ENCODE measurements at regions not wholly inside any gene's neighbourhood (a gene's known extent, or its start where the extent isn't known, plus 50 kb on each side); places are given as distances from the start of the nearest gene placed in this dataset.

DNA sequence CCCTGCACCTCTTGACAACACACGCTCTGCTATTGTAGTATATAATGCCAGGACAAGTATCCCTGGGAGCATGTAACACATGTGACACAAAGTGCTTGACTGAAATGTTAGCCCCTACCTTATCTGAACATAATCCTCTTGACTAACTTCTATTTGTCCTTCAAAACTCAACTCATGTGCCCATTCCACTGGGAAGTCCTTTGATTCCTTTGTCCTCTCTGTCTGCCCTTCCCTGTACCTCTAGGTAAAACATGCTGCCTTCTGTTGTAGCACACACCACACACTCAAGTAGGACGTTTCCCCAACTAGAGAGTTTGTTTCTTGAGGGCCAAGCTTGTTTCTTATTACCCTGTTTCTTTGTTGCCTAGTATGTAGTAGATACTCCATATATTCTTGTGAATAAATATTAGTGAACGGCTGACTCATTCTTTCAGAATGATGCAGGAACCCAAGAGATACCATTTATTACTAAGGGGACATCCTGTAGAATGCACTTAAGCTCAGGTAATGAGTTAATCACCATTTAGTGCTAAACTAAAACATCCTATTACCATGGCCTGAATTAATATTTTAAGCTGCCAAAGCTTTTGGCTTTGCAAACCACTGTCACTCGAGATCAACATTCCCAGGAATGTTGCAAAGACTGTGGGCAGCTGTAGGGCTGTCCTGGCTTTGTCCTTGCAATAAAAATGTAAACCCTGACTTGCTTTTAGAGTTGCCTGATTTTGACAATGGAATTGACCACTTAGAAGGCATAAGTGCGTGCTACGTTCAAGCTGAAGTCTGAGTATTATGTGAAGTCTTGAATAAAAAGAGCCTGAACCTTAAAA is 313.4 kb downstream of the COG6 start:
- no peak for DNase-seq
- no peaks in the 10 kb centered on the region for H3K36me3 ChIP-seq
- no peak overlapping the region for H3K27ac ChIP-seq
- TF ChIP-seq, protein P1, sequence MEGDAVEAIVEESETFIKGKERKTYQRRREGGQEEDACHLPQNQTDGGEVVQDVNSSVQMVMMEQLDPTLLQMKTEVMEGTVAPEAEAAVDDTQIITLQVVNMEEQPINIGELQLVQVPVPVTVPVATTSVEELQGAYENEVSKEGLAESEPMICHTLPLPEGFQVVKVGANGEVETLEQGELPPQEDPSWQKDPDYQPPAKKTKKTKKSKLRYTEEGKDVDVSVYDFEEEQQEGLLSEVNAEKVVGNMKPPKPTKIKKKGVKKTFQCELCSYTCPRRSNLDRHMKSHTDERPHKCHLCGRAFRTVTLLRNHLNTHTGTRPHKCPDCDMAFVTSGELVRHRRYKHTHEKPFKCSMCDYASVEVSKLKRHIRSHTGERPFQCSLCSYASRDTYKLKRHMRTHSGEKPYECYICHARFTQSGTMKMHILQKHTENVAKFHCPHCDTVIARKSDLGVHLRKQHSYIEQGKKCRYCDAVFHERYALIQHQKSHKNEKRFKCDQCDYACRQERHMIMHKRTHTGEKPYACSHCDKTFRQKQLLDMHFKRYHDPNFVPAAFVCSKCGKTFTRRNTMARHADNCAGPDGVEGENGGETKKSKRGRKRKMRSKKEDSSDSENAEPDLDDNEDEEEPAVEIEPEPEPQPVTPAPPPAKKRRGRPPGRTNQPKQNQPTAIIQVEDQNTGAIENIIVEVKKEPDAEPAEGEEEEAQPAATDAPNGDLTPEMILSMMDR (IDR thresholded peaks at IDR 0.05) = no peak
- TF ChIP-seq POLR2A (IDR thresholded peaks at IDR 0.05) = no peak
- TF ChIP-seq EP300 (IDR thresholded peaks at IDR 0.05) = no peak
- H3K4me1 ChIP-seq (ENCODE audit: insufficient read depth) = no peaks in the 10 kb centered on the region
- intact Hi-C loops (cut with DNase I) = no loop called here
- no peak overlapping the region for H3K4me3 ChIP-seq
- no peaks in the 10 kb centered on the region for H3K27me3 ChIP-seq
- 83 to 92% (median 90%) methylated on average over 6 of the region's 6 CpGs for WGBS, 3 donors
- H3K9me3 ChIP-seq = no peaks in the 10 kb centered on the region

DNA sequence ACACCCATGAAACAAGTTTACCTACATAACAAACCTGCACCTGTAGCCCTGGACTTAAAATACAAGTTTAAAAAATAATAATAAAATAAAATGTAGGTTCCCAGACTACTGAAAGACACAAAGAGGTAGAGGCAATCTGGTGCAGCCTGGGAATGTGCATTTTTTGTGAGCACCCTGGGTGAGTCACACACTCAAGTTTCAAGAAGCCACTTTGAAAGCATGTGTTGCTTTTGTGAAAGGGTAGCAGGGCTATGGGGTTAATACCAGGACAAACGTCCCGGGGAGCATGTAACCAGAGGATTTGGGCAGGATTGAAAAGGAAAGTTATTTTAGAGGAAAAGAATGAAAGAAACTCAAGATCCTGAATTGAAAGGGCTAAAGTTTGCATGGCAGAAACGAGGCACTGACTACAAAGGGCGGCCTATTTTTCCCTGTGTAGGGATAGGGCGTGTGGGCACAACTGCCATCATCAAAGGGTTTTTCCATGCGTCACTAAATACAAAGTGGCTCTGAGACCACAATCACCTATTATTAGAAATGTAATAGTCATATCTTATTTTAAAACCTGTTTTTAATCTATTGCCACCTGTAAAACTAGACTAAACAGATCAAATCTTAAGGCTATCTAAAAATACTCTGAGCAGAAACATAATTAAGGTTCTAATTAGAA is 314.9 kb downstream of the COG6 start:
- Histone ChIP-seq H3K4me1 (ENCODE audit: insufficient read depth) (no peaks in the 10 kb centered on the region), H3K27me3 (no peaks in the 10 kb centered on the region), H3K9me3 (no peaks in the 10 kb centered on the region), H3K36me3 (no peaks in the 10 kb centered on the region), H3K4me3 (no peak overlapping the region), H3K27ac (no peak overlapping the region)
- WGBS, 3 donors = 71 to 81% (median 76%) methylated on average over 6 of the region's 6 CpGs
- no peak for DNase-seq
- TF ChIP-seq EP300 (IDR thresholded peaks at IDR 0.05) = no peak
- TF ChIP-seq POLR2A (IDR thresholded peaks at IDR 0.05) = no peak
- TF ChIP-seq, protein P1 (IDR thresholded peaks at IDR 0.05) = no peak
- intact Hi-C loops (cut with DNase I) = no loop called here

DNA sequence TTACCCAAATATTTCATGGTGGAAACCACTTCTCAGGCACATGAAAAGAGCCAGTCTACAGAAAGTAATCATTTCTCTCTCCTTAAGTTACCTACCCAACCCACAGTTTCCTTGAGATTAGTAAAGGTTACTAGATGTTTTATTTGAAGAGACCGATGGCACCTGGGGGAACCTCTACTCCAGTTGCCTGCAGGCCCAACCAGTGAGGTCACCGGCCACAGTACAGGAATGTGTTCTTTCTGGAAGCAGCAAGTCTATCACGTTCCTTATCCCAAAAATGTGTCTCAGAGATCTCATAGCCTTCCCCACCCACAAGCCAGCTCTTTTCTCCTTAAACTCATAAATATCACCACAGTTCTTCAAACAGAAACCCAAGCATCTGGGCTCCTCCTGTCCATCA is 316.1 kb downstream of the COG6 start:
- TF ChIP-seq, protein P1 (IDR thresholded peaks at IDR 0.05) = no peak
- TF ChIP-seq POLR2A (IDR thresholded peaks at IDR 0.05) (no peak), EP300 (IDR thresholded peaks at IDR 0.05) (no peak)
- Histone ChIP-seq H3K27me3 (no peaks in the 10 kb centered on the region), H3K9me3 (no peaks in the 10 kb centered on the region), H3K36me3 (no peaks in the 10 kb centered on the region), H3K4me1 (ENCODE audit: insufficient read depth) (no peaks in the 10 kb centered on the region), H3K4me3 (no peak overlapping the region), H3K27ac (no peak overlapping the region)
- intact Hi-C loops (cut with DNase I) = no loop called here
- WGBS, 3 donors = 72 to 86% (median 75%) methylated on average over 3 of the region's 3 CpGs
- DNase-seq = no peak

DNA sequence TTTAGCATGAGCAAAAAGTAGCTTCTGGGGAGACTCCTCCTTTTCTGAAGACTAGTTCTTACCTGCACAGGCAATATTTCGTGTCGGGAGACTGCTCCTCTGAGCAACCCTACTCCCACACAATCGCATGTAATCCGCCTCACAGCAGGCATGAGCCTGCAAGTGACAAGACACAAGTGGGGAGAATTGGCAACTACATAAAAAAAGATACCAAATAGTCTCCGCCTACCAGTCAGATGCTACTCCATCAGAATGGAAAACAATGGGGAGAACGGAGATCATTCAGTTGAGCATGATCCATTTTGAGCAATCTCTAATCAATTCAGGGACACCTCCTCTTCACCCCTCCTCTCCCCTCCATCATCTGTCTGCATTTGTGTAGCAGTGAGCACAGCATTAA is 321.0 kb downstream of the COG6 start:
- WGBS, 3 donors = 80 to 86% (median 83%) methylated on average over 6 of the region's 6 CpGs
- no peak overlapping the region for H3K27ac ChIP-seq
- TF ChIP-seq EP300 (IDR thresholded peaks at IDR 0.05) (no peak), POLR2A (IDR thresholded peaks at IDR 0.05) (no peak)
- TF ChIP-seq, protein P1 (IDR thresholded peaks at IDR 0.05) = no peak
- DNase-seq = no peak
- intact Hi-C loops (cut with DNase I) = no loop called here
- no peaks in the 10 kb centered on the region for H3K9me3 ChIP-seq
- no peaks in the 10 kb centered on the region for H3K4me1 ChIP-seq (ENCODE audit: insufficient read depth)
- H3K27me3 ChIP-seq = no peaks in the 10 kb centered on the region
- H3K4me3 ChIP-seq = no peak overlapping the region
- no peaks in the 10 kb centered on the region for H3K36me3 ChIP-seq
